Epithelial cell of prostate (primary cell): ENCODE measurements at regions not wholly inside any gene's neighbourhood (a gene's known extent, or its start where the extent isn't known, plus 50 kb on each side); places are given as distances from the start of the nearest gene placed in this dataset.
A peak's percentile ranks its signal among the peaks of the same experiment; 100 is the strongest.

ENCODE experiments used
- DNase-seq: peaks from one replicate; pipeline ENCODE4 v3.0.0-alpha.2; 2011; ENCODE audit warnings: low read depth, low spot score
- H3K27ac ChIP-seq: fragments of 450-650 bp; 2 replicates; pipeline ENCODE4 v1.5.1; 2017; ENCODE audit warnings: mild to moderate bottlenecking

DNA sequence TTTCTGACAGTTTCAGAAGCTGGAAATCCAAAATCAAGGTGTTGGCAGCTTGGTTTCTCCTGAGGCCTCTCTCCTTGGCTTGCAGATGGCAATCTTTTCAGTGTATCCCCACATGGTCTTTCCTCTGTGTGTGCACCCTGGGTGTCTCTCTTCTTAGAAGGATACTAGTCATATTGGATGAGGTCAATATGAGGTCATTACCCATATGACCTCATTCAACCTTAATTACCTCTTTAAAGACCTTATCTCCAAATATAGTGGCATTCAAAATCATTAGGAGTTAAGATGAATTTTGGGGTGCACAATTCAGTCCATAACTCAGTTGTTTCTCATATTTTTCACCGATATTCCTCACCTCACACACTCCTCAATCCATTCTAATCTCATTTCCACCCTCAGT is 92.4 kb upstream of the TGM3 start:
- DNase-seq, result no peak
- H3K27ac ChIP-seq, result no peak overlapping the region

DNA sequence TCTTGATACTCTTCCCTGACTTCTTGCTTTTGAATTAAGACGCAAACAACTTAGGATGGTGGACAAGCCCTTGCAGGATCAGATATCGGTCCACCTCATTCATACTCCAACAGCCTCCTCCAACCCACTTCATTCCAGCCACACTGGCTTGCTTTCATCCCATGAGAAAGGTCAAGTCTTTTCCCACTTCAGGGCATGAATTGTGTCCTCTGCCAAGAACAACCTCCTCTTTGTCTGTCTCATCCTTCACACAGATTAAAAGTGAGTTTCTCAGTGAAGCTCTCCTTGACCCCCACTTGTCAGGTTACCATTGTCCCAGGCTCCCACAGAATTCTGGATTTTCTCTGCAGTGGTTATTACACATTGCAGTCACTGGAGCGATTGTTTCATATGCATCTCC is 91.8 kb upstream of the TGM3 start:
- DNase-seq, result no peak

DNA sequence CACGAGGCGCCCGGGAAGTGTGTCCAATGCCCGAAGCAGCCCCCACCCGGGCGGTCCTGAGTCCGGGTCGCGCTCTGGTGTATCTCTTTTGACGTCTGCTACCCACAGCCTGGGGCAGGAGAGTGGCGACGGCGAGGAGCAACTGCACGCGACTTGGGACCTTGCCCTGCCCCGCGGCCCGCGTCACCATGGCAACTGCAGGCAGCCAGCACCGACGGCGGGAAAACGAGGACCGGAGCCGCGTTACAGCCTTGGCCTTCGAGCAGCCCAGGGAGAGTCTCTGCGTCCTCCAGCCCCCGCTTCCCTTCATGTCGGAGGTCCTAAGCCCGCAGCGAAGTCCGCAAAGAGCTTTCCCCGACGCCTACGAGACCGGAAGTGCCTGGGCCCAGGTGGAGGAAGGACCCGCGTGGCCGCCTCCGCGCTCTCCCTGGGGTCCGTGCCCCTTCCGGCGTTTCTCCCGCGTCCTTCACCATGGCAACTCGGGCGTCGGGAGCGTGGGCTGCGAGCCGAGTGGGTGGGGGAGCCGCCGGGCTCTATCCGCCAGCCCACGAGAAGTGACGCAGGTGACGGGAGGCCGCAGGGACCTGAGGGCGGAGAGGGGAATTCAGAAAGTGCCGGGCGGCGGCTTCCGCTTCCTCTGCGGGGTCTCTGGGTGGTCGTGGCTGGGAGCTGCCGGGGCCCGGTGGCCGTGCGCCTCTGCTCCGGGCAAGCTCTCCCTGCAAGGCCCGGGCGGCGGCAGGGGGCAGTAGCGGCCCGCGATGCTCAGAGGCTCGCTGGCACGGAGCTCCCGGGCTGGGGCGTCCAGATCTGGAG is 88.6 kb upstream of the TGM3 start:
- no peak overlapping the region for H3K27ac ChIP-seq
- DNase-seq, result no peak

More for the DNA sequence above, 91.8 kb upstream of the TGM3 start:
- no peak overlapping the region for H3K27ac ChIP-seq

DNA sequence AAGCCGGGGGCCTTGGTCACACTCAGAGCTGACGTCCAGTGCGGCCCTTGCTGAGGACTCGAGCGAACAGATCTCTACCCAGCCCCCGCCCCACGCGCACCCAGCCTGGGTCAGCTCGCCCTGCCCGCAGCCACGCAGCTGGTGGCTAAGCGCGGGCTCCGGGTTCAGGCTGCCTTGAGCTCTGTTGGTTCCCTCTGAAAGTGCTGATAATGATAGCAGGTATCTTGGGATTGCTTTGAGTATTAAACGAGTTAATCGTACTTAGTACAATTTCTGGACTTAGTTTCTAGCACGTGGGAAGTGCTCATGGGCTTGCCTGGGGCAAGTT is 88.1 kb upstream of the TGM3 start:
- no peak for DNase-seq
- H3K27ac ChIP-seq, result no peak overlapping the region

DNA sequence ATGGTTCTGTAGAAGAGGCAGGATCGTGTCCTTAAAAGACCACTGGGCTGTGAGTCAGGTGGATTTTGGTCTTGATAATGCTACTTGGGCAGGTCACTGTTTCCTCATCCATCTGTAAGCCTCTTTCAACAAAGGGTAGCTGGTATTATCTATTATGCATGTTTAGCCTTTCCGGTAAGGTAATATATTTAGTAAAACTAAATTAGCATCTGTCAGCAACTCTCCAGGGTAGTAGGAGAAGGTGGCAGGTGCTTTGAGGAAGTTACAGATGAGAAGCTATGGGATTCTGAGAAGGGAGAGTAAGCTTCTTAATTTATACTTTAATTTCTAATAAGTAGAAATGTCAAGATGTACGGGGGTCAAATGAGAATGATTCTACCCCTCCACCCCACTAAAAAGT is 86.9 kb upstream of the TGM3 start:
- H3K27ac ChIP-seq, result no peak overlapping the region
- DNase-seq, result no peak

DNA sequence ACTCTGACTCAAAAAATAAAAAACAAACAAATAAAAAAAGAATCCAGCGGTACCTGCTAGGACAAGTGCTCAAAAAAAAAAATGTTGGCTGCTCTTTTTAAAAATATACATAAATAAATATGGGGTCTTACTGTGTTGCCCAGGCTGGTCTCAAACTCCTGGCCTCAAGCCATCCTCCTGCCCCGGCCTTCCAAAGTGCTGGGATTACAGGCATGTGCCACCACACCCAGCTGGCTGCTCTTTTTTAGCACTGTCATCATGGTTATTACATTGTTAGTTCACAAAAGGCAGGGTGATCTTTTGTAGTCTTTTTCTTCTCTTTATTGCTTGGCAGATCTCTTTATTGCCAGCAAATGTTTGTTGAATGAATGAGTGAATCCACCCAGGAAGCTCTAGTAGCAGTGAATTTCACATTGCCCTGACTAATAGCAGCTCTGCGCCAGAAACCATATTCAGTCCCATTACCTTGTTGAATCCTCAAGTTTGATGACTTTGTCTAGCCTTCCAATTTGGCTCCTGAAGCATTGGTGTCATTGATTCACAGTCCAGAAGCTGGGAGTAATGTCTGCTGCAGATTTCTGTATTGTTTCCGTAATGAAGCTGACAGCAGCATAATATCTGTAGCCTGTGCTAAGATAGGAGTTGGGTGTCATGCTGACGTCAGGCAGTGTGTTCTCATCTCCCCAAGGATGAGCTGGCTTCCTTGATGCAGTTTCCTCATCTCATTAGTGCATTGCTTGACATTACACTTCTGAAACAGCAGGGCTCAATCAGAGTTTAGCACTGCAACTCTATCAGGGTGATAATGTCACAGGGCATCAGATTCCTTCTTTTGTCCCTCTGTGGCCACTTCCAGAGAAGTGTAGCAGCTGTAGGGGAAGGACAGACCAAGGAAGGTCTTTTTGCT is 84.9 kb upstream of the TGM3 start:
- DNase-seq, result peak; percentile 16
- H3K27ac ChIP-seq, result peak overlapping the region; percentile 81

DNA sequence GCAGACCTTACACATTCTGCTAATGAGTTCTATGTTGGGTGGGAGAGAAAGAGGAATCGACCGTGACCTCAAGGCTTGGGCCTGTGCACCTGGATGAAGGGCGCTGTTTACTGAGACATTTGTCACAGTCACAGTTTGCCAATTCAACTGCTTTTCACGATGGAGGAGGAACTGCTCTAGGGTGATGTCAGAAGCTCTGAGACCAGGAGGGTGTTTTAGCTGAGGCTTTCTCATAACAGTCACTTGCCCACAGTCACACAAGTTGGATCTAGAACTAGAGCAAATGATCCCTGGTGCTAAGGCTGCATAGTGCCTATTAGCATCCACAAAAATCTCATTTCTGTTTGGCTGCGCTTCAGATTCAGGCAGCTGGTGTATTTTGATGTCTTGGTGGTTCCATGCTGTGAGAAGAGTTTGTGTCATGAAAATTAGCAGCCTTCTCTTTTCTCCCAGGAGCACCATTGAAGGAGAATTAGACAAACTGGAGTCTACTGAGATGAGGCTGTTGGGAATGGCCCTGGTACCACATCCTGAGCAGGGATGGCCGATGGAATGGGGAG is 83.3 kb upstream of the TGM3 start:
- no peak overlapping the region for H3K27ac ChIP-seq
- DNase-seq, result no peak

DNA sequence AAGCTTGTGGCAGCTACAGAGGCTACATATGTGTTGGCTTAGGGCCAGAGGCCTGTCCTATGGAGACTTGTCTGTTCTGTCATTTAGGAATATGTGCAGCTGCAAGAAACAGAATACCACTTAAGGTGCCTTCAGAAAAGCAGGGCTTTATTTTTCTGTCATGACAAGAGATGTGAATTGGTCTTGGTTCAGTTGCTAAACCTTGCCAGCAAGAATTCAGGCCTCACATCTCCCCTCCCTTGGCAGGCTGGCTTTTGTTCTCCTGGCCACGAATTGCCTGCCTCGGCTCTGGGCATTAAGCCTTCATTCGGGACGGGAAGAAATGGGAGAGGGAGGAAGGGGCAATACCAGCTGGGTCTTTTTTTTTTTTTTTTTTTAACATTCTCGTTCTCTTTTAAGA is 82.4 kb upstream of the TGM3 start:
- no peak for DNase-seq

DNA sequence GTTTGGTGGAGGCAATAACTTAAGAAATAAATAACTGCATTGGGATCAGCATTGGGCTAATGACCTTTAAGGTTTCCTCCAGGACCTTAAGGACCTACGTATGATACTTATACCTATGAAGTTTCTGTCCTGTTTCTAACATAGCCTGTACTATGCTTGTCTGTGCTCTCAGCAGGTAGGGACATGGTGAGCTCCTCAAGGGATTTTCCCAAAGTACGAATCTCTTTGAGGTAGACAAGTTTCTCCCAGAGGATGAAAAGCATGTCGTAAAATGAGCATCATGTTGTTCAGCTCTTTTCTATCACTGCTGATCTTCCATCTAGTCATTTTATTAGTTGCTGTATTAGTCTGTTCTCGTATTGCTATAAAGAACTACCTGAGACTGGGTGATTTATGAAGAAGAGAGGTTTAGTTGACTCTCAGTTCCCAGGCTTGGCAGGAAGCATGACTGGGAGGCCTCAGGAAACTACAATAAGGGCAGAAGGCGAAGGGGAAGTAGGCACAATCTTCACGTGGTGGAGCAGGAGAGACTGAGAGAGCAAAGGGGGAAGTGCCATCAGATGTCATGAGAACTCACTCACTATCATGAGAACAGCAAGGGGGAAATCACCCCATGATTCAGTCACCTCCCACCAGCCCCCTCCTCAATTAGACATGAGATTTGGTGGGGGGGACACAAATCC is 77.8 kb upstream of the TGM3 start:
- no peak for DNase-seq
- H3K27ac ChIP-seq, result no peak overlapping the region

More for the DNA sequence above, 82.4 kb upstream of the TGM3 start:
- no peak overlapping the region for H3K27ac ChIP-seq

DNA sequence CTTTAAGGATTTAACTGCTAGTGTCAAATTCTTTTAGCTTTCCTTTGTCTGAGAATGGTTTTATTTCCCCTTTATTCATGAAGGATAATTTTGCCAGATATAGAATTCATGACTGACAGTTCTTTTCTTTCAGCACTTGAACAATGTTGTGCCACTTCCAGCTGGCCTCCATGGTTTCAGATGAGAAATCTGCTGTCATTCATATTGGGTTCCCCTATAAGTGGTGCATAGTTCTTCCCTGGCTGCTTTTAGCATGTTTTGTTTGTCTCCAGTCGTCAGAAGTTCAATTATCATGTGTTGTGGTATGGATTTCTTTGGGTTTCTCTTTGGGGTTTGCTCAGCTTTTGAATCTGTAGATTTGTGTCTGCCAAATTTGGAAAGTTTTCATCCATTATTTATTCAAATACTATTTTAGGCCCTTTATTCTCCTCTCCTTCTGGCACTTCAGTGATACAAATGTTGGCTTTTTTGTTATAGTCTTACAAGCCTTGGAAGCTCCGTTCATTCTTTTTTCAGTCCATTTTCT is 76.3 kb upstream of the TGM3 start:
- no peak overlapping the region for H3K27ac ChIP-seq
- DNase-seq, result no peak

DNA sequence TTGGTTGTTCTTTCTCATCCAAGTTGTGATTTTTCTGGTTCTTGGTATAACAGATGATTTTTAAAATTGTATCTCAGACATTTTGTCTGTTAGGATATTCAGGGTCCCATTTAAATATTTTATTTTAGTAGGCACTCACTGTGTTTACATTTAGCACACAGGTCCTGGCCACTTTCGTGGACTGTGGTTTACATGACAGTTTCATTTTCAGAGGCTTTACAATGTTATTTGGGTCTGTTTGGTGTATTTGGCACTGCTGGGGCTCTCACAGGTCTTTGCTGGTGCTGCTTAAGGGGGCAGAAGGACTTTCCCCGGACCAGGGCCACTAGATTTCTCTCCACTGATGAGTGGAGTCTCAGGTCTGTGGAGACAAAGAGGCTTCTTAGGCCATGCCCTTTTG is 75.5 kb upstream of the TGM3 start:
- DNase-seq, result no peak
- no peak overlapping the region for H3K27ac ChIP-seq

DNA sequence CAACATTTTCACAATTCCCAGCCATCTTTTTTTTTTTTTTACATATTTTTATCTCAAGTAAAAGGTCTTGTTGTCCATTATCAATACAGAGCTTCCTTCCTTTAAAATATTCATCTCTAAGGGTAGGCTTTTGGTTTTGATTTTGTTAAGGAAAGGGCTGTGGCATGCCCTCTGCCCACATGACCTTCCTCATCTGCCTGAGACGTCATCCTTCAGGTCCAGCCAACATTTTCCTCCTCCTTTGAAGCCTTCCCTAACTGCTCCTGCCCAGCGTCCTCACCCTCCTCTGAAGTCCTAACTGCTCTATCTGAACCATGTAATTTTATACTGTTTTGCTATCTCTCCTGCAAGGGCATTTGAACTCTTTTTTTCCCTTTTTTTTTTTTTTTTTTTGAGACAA is 73.9 kb upstream of the TGM3 start:
- H3K27ac ChIP-seq, result no peak overlapping the region
- no peak for DNase-seq

DNA sequence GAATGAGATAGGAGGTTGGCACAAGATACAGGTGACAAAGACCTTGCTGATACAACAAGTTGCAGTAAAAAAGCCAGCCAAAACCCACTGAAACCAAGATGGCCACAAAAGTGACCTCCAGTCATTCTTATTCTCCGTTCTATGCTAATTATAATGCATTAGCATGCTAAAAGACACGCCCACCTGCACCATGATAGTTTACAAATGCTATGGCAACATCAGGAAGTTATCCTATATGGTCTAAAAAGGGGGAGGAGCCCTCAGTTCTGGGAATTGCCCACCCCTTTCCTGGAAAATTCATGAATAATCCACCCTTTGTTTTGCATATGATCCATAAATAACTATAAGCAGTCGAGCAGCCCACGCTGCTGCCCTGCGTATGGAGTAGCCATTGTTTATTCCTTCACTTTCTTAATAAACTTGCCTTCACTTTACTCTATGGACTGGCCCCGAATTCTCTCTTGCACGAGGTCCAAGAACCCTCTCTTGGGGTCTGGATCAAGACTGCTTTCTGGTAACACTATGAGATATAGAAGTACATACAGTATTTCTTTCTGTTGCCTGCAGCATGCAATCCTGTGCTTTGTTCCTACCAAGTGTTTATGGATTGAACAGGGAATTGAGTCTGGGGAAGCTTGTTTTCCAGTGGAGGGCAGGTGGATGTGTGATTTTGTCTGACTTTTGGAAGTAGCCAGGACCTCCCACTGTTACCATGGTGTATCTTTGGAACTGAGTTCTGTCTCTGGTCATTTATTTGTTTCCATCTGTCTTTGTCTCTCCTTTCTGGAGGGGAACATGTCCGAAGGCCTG is 72.0 kb upstream of the TGM3 start:
- no peak overlapping the region for H3K27ac ChIP-seq

DNA sequence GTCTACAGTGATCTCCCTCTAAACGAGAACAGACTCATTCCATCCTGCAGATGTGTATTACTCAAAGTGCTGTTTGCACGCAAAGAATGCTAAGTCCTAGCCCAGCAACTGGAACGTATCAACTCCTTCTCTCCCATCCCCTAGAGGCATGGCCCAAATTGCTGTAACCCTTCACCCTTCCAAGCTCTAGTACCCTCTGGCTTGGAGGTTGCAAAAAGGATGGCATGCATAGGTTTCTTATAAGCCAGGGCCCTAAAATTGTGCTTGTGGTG is 71.5 kb upstream of the TGM3 start:
- H3K27ac ChIP-seq, result no peak overlapping the region
- no peak for DNase-seq

More for the DNA sequence above, 72.0 kb upstream of the TGM3 start:
- no peak for DNase-seq

DNA sequence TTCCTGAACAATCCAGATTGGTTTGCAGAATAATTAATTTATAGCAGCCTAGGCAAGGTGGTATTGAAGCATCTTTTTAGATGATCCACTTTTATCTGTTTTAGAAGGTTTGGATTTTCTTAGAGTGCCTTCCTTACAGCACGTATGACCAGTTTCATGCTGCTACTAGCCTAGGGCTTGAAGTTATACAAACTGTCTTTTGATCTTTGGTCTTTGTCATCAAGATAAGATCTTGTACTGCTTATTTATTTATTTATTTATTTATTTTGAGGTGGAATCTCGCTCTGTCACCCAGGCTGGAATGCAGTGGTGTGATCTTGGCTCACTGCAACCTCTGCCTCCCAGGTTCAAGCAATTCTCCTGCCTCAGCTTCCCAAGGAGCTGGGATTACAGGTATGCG is 68.5 kb upstream of the TGM3 start:
- peak overlapping the region; percentile 34 for H3K27ac ChIP-seq
- peak; percentile 14 for DNase-seq

DNA sequence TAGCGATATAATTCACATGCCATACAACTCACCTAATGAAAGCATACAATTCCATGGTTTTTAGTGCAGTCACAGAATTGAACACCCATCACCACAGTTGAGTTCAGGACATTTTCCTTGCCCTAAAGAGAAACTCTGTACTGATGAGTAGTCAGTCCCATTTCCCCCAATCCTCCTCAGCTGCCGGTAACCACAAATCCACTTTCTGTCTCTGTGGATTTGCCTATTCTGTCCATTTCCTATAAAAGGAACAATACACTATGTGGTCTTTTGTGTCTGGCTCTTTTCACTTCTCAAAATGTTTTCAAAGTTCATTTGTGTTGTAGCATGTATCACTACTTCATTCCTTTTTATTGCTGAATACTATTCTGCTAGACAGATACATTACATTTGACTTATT is 67.9 kb upstream of the TGM3 start:
- H3K27ac ChIP-seq, result peak overlapping the region; percentile 34
- DNase-seq, result no peak

DNA sequence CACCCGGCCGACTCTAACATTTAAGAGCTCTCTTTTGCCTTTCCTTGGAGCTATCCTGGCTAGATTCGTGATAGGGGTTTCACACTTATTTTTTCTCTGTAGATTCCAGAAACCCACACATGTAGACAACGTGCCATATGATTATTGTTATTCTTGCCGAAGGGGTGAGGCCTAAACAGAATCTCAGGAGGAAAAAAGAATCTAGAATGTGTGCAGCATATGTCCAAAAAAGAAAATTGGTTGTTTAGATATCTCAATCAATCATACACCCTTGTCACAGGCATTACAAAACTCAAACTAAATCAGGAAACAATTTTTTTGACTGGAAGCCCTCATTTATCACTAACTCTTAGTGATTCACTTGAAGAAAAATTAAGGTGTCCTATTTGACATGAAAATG is 66.9 kb upstream of the TGM3 start:
- no peak overlapping the region for H3K27ac ChIP-seq
- DNase-seq, result no peak

DNA sequence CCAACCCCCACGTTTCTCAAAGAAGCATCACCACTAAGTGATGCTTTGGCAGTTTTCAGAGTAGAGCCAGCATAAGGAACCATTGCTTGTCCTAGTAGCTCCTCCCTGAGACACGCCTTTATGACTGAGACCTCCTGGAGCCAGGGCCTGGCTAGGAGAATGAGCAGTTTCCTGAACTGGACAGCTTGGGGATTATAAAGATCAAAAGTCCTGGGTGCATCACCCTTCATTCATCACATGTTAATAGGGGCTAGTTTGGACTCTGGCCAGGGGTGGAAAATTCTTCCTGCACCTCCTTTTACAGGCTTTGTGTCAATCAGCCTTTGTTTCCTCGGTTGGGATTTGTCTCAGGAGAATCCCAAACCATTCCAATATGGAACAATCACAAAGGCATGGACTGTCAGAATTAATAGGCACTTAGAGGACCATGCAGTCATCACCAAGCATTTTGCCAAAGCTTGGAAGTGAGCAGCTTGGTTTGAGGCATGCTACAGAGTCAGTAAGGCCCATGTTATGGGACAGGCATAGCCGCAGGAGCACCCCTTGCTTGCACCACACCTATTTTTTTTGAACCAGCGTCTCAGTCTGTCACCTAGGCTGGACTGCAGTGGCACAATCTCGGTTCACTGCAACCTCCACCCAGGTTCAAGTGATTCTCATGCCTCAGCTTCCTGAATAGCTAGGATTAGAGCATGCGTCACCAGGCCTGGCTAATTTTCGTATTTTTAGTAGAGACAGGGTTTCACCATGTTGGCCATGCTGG is 64.9 kb upstream of the TGM3 start:
- no peak for DNase-seq
- peak overlapping the region; percentile 20 for H3K27ac ChIP-seq

DNA sequence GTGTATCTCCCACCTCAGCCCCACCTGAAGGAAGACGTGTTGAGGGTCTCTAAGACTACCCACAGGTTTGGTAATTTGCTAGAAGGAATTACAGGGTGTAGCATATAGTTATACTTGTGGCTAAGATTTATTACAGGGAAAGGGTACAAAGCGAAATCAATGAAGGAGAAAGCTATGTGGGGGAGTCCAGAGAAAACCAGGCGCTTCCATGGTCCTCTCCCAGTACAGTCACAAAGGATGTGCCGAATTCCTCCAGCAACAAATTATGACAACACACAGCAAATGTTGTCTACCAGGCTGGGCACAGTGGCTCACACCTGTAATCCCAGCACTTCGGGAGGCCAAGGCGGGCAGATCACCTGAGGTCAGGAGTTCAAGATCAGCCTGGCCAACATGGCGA is 64.1 kb upstream of the TGM3 start:
- DNase-seq, result no peak
- H3K27ac ChIP-seq, result peak overlapping the region; percentile 20
